Frontal cortex (tissue), 3 donors: ENCODE measurements at regions not wholly inside any gene's neighbourhood (a gene's known extent, or its start where the extent isn't known, plus 50 kb on each side); places are given as distances from the start of the nearest gene placed in this dataset.
"Not testable (repeated sequence)": the region's sequence is repeated elsewhere in the genome, so short reads cannot be mapped to it uniquely, and the experiment has no call there.

ENCODE experiments used
- DNase-seq, 2 donors: peaks; one replicate each; pipeline ENCODE4 v3.0.0; 2012; ENCODE audit warnings: low spot score in 2 of 2
- FAIRE-seq: peaks from 2 replicates; lab custom pipeline; 2012; peaks lifted over from hg19 to GRCh38; lab: Jason Lieb, UNC
- donor health status: control.
- donor health status: control.
- donor health status: control.

GRCh38 chr16:29145086-29145485 lies 160.2 kb downstream of the LAT start:
- FAIRE-seq, DNase-seq: not testable (repeated sequence)

GRCh38 chr16:29144669-29145062 lies 159.8 kb downstream of the LAT start:
- not testable (repeated sequence) for DNase-seq, FAIRE-seq

DNA sequence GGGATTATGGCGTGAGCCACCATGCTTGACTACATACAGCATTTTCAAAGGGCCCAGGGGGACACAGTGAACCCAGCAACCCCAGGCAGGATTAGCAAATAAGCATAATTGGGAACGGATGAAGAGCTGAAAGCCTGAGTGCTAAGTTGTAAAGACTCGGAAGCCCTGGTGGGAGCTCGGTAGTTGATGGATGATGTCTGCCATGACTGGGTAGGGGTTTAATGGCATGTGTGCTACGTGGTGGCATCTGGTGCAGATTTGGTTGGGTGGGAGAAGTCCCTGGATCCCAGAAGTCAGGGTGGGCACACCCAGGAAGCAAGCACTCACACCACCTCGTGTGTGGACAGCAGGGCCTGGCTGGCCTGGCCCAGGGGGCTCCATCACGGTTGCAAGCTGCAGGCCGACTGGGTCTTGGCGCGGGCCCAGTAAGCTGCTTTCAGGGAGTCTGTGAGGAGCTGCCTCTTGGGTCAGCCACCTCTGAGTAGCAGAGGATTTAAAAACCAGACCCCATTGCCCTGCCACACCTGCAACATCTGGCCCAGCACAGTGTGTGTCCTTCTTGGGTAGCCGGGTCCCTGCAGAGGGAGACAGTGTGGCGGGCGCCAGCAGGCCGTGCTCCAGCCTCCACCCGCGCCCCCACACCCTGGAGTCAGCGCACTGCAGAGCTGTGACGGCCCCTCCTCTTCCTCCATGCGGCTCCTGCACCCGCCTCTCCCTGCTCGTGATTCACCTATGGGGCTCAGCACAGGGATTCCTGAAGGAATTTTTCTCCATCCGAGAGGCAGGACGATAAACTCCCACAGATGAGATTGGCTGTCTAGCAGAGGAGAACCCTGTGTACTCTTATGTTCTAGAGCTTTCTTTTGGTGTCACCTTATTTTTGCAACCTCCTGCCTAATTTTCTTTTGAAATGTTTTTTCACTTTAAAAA lies 159.2 kb downstream of the LAT start:
- not testable (repeated sequence) for DNase-seq, FAIRE-seq

DNA sequence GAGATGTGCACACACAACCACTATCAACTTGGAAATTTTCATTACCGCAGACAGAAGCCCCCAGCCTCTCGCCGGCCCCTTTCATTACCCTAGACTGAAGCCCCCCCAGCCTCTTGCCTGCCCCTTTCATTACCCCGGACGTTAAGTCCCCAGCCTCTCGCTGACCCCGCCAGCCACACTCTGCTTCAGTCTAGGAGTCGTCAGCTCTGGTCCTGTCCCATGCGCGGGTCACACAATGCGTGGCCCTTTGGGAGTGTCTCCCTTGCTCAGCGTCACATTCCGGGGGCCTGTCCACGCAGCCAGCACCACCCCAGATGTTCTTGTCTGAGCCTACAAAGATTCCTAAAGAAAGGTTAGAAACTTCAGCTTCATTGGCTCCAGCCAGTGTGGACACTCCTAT lies 157.7 kb downstream of the LAT start:
- not testable (repeated sequence) for DNase-seq, FAIRE-seq

GRCh38 chr16:29141586-29142324 lies 156.9 kb downstream of the LAT start:
- FAIRE-seq (no peak), DNase-seq (no peak)

DNA sequence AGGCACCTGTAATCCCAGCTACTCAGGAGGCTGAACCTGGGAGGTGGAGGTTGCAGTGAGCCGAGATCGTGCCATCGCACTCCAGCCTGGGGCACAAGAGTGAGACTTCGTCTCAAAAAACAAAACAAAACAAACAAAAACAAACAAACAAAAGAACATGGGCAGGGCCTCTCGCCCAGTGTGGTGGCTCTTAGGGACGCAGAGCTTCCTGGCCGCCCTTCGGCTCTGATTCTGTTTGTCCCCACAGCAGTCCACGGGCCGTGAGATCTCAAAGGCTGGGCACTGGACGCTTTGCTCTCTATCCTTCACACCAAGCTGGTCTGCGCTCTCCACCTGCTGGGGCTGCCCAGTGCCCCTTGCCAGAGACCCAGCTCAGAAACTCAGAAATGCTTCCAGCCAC lies 156.3 kb downstream of the LAT start:
- FAIRE-seq, result not testable (repeated sequence)

DNA sequence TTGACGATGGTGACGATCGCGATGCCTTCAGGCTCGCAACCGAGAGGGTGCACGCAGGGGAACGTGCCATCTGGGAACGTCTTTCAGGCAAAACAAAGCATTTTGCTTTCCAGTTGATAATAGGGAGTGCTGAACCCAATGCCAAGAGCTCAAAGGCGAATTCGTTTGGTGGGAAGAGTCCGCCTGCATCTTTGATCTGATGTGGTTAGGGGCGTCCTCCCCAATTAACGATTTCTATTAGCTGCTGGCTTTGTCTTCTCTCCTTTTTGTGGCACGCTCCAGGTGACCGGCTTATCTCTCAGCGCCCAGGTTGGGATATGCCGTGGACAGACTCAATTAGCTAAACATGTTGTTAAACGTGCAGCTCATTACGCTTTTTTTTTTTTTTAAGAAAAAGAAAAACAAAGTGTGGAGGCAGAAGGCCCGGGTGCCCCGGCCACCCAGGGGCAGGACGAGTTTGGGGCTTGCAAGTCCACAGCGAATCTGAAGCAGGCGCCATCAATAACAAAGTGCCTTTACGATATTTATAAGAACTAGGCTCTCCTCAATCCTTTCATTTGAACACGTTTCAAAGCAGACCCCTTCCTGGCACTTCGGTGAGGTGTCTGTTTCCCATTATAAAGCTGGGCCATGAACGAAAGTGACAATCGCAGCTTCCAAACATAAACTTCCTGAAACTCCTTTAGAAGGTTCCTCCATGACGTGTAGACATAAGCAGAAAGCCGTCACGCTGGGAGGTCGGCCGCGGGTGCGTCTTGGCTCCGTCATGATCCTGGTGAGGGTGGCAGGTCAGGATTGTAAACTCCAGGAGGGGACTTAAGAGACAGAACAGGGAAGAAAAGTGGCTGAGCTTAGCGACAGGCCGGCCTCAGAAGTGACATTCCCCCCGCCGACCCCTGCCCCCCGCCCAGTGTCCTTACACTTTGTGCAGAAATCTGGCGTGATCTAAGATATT lies 155.3 kb downstream of the LAT start:
- DNase-seq, FAIRE-seq: not testable (repeated sequence)

More for the DNA sequence above, 156.3 kb downstream of the LAT start:
- not testable (repeated sequence) for DNase-seq

DNA sequence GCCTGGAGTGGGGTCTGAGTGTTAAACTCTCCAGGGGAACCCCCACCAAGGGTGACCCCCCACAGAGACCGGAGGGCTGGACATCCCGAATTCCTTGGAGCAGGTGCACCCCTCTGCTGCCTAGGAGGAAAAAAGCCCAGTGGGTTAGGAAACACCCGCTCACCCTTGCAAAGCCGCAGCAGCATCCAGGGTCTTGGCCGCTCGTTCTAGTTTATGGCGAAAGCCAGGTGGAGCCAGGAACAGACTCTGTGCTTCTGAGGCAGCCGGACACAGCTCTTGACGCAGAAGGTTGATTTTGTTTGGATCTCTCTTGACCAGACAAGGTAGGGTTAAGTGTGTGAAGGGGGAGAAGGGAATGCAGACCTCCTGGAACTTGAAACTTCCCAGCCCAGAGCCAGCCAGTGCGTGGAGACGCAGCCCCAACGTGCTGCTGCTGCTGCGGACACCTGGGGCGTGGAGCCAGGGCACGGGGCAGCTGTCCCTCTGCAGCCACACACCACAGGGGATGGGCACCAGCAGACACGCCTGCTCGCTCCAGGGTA lies 154.5 kb downstream of the LAT start:
- FAIRE-seq (no peak), DNase-seq (no peak)

GRCh38 chr16:29138698-29139097 lies 153.8 kb downstream of the LAT start:
- DNase-seq, FAIRE-seq: not testable (repeated sequence)

- not testable (repeated sequence) for FAIRE-seq, DNase-seq
These were observed 153.2 kb downstream of the LAT start for GRCh38 chr16:29137894-29138662.

DNA sequence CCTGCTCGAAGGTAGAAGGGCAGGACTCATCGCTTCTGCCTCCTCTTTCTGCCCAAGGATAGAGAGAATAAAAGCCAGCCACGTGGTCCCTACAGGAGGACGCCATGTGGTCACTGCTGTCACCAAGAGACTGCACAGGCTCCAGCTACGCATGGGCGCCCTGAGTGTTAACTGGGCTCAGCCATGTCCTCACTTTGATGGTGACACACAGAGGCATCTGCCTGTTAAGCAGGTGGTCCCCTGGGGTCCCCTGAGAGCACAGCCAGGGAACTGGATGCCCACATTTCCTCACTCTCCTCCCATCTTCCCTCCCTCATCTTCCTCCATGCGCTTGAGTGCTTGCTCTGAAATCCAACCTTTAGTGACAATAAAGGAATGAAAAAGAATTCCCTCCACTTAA lies 152.6 kb downstream of the LAT start:
- not testable (repeated sequence) for DNase-seq, FAIRE-seq

DNA sequence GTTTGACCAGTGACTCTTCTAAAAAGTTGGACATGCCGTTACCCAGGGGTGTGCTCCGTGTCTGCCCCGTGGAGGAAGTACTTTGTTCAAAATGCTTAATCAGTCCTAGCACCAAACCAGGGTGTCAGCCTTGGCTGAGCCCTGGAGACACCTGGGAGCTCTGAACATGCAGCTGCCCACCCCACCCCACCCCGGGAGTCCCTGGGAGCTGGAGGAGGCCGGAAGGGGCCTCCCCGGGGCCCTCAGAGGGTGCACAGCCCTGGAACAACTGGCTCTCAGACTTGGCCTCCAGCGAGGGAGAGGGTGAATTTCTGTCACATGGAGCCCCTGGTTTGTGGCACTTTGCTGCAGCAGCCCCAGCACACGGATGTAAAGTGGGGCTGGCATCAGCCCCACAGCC lies 152.1 kb downstream of the LAT start:
- DNase-seq, FAIRE-seq: not testable (repeated sequence)

DNA sequence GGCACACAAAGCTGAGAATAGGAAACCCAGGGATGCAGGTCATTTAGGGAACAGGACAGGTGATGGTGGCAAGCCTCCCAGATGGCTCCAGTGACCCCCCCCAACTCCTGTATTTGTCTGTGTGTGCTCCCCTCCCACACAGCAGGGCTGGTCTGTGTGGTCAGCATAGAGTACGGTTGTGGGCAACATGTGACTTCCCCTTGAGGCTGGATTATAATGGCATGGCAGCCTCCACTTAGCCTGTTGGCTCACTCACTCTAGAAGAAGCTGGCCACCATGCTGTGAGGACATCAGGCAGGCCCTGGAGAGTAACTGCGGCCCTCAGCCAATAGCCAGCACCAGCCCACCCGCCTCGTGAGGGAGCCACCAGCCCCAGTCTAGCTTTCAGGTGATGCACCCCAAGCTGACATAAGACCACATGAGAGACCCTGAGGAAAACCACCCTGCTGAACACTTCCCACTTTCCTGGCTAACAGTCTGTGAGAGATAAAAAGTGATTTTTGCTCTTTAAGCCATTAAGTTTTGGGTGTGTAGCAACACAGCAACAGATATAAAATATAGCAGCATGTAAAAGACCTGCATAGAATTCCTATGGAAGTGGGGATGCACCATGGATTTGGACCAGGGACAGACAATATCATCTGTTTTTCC lies 151.3 kb downstream of the LAT start:
- not testable (repeated sequence) for DNase-seq, FAIRE-seq

DNA sequence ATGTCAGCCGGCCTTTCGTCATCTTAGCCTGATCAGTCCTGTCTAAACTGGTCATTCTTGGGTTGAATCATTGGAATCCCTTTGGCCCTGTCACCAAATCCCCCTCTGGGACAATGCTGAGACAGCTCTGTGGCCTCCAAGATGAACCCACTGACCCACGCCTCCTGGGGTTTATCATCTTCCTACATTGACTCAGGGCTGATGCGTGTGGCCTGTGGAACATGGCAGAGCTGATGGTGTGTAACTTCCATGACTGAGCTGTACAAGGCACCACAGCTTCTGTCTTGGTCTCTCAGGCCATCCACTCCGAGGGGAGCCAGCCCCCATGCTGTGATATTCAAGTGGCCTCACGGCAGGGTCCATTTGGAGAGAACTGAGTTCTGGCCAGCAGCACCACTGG lies 150.2 kb downstream of the LAT start:
- not testable (repeated sequence) for DNase-seq, FAIRE-seq

- DNase-seq, FAIRE-seq: not testable (repeated sequence)
These were observed 149.0 kb downstream of the LAT start for GRCh38 chr16:29133681-29134430.

DNA sequence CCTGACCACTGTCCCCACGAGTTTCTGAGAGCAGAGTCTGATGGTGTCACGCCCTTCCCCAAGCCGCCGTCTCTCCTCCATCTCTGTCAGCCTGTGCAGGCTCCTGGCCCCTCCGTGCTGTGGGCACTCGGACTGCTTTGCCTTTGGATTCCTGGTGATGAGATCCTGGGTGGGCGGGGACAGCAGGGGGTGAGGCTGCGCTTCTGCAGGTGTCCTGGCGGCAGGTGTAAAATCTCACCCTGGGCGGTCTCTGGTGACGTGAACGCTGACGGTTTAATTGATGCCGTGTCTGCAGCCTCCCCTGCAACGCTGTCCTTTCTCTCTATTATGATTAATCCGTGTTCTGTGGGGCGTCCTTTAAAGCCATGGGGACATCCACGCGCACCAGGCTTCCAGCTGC lies 148.0 kb downstream of the LAT start:
- not testable (repeated sequence) for DNase-seq, FAIRE-seq

DNA sequence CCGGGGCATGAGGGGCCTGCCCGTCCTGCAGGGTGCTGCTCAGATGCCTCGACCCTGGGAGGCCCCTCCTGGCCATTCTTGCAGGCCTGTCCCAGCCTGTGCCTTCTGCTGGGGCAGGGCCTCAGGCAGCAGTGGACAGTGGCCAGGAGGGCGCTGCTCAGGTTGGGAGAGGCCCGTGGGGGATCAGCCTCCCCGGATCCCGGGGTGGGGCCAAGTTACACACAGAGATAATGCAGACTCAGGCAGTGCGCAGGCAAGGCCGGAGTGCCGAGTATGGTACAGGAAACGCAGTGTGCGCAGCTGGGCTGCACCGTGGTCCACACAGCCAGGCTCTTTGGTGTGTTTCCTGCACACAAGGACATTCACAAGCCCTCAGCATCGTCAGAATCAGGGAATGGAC lies 147.6 kb downstream of the LAT start:
- not testable (repeated sequence) for FAIRE-seq, DNase-seq
